Stimulated activated CD8-positive, alpha-beta memory T cell treated with anti-CD3 and anti-CD28 coated beads, Interleukin-15, amount 100 ng/mL, for 48 hours (primary cell): ENCODE measurements at regions not wholly inside any gene's neighbourhood (a gene's known extent, or its start where the extent isn't known, plus 50 kb on each side); places are given as distances from the start of the nearest gene placed in this dataset.

ENCODE experiments used
- DNase-seq, 2 donors: peaks; one replicate each; pipeline ENCODE4 v3.0.0-alpha.2; 2020; ENCODE audit warnings: low read depth in 2 of 2

GRCh38 chr15:77737238-77738037 is 104.7 kb upstream of the LINGO1 start:
- no peak for DNase-seq

DNA sequence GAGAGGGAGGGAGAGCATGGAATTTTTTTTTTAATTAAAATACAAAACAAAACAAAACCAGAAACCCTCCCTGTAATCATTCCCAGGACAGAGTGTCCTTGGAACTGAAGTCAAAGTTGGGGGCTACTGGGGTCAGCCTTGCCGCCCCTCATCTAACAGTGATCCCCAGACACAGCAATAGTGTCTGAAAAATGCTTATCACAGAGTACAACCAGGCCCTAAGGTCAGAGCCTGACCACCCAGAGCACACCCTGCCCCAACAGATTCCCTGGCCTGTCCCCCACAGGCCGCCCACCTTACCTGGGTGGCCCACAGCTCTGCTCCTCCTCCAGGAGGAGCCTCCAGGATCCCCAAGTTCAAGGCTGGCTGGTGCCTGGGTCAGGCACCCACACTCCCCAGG is 101.6 kb upstream of the LINGO1 start:
- DNase-seq = no peak

DNA sequence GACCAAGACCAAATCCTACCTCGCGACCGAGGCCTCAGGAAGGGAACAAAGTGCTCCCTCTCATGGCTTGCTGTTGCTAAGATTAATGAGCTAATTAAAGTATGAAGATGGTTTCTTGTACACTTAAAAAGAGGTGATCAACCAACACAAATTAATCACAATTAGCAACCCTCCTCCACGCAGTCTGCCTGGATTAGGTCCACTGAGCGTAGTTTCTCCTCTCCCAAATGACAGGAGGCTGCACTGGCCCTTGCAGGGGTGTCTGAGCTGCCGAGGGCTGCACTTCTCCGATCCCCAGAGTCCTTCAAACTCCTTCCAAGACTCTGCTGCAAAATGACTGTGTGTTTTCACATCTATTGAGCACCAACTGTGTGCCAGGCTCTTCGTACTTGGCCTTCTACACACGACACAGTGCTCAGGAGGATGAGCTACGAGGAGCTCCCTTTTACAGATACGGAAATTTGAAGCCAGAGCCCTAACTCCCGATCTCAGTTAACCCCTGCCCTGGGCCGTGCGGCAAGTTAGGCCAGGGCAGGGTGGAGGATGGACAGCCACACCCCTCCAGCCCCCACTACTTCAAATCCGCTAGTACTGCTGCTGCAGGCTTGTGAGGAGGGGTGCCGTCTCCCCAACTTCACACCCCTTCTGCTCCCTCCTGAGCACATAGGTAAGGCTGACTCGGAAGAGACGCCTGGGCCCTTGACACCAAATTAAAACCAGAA is 101.0 kb upstream of the LINGO1 start:
- no peak for DNase-seq

DNA sequence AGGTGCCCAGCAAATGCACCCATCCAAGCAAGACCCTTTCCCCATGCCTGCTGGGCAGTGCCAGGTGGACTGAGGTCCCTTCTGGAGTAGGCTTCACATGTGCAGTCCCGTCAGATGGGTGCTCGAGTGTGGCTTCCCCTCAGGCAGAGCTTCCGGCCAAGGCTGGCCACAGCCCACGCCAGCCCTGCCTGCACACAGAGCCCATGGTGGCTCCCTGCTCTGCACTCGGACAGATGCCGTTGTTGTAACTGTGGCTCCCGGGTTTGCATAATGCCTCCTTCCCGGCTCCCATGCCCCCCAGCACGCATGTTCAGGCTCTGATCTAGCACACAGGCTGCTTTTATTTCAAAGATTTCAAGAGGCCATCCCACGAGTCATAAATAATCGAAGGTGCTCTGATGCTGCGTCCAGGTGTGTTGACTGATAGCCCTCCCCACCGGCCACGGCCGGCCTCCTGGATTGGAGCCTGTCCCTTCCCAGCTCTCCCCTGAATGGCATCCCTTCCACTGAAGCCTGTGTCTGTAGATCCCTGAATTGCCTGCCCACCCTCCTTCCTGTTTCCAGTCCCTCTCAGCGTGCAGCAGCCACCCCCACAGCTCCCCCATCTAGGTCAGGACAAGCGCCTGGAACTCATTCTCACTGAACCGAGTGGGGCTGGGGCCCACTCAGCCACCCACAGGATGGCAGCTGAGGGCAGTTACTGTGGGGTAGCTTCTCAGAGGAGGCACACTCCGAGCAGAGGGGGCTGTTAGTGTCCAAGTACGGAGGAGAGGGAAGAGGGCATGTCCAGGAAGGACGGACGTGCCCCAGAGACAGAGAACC is 100.0 kb upstream of the LINGO1 start:
- no peak for DNase-seq

- no peak for DNase-seq
These were observed 99.2 kb upstream of the LINGO1 start for GRCh38 chr15:77731945-77732344.

- DNase-seq = no peak
These were observed 98.4 kb upstream of the LINGO1 start for GRCh38 chr15:77731067-77731466.

GRCh38 chr15:77727635-77728304 is 95.1 kb upstream of the LINGO1 start:
- DNase-seq = no peak

GRCh38 chr15:77724715-77725114 is 92.0 kb upstream of the LINGO1 start:
- DNase-seq = no peak

DNA sequence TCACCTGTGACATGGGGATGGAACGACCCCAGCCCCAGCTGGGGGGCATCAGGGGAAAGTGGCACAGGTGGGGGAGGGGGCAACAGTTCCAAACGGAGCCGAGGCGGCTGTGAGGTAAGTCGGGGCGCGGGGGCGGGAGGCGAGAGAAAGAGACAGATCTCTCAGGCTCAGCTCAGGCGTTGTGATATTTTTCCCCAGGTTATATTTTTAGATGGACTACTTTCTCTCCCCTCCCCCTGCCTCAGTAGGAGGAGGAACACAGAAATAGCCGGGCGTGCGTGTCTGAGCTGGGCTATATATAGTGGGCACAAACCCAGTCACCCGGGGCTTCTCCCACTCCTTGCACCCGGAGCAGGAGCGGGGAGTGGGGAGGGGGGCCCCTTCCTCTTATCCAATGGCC is 91.0 kb upstream of the LINGO1 start:
- DNase-seq = no peak

- no peak for DNase-seq
These were observed 90.2 kb upstream of the LINGO1 start for GRCh38 chr15:77722759-77723460.

GRCh38 chr15:77721963-77722362 is 89.3 kb upstream of the LINGO1 start:
- no peak for DNase-seq

GRCh38 chr15:77720655-77721054 is 87.9 kb upstream of the LINGO1 start:
- DNase-seq = no peak

DNA sequence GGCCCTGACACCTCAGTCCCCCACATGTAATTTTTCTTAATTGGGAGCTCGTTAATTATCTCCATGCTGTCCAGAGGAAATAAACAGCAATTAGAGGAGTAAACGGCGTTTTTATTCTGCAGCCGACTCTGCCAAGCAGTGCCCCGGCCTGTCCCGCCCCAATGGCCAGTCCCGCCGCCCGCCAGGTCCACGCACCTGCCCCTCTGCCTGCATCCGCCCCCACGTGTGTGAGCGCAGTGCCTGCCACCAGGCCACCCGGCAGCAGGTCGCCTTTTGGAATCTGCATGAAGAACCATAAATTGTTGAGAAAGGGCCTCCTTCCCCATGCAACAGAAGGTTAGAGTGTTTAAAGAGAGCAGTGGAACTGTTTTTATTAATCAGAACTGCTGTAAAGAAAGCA is 87.5 kb upstream of the LINGO1 start:
- DNase-seq = no peak

- DNase-seq = no peak
These were observed 86.7 kb upstream of the LINGO1 start for GRCh38 chr15:77719450-77719849.

- no peak for DNase-seq
These were observed 84.8 kb upstream of the LINGO1 start for GRCh38 chr15:77717333-77717990.

DNA sequence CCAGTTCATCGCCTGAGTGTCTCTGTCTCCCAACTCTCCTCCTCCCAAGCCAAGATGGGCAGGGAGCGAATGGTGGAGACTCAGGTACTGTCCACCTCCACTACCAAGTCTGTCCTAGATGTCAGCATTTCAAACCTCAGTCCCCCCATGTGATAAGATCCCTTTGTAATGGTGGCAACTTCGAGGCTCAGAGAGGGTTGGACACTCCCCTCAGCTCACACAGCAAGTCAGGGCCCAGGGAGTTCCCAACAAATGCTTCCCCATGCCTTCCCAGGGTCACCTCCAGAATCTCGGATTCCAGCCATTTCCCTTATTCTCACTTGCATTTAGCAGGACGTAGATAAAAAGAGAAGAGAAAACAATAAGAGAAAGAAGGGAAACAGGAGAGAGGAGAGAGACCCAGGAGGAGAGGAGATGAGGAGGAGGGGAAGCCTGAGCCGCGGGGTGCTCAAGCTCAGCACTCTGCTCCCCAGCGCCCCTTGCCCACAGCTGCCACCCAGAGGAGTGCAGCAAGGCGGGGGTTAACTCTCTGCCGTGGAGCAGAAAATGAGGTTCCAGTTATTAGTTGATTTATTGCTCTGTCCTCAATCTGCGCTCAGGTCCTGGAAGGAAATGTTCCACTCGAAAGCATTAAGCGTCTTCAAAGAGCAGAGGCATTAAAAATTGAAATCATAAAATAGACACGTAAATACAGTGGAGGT is 84.1 kb upstream of the LINGO1 start:
- no peak for DNase-seq

DNA sequence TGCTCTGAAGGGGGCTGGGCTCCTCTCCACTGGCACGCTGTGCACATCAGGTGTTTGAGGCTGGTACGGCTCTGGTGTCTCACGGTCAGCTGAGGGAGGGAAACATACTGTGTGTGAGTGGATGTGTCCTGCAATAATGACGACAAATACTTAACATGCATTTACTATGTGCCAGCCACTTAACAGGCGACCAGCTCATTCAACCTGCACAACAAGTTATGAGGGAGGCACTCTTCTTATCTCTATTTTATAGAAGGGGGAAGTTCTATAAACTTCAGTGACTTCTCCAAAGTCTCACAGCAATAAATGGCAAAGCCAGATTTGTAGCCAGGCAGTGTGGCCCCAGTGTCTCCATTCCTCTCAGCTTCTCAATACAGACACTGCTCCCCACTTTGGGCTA is 83.1 kb upstream of the LINGO1 start:
- DNase-seq = no peak

- DNase-seq = no peak
These were observed 82.3 kb upstream of the LINGO1 start for GRCh38 chr15:77715051-77715450.

- DNase-seq = no peak
These were observed 81.8 kb upstream of the LINGO1 start for GRCh38 chr15:77714555-77714954.

- no peak for DNase-seq
These were observed 81.3 kb upstream of the LINGO1 start for GRCh38 chr15:77714023-77714422.
